T-helper 2 cell treated with Interferon-gamma antibody and Interleukin-4, amounts not matched to agents 5 μg/mL and 100 μg/mL, for 36 hours (primary cell): ENCODE measurements at regions not wholly inside any gene's neighbourhood (a gene's known extent, or its start where the extent isn't known, plus 50 kb on each side); places are given as distances from the start of the nearest gene placed in this dataset.

Source experiments
- DNase-seq: peaks from one replicate; pipeline ENCODE4 v3.0.0; 2021; ENCODE audit warnings: low spot score
- H3K27ac Mint-ChIP-seq: one replicate; pipeline ENCODE4 v1.8.0; 2021; ENCODE audit warnings: mild to moderate bottlenecking, mixed read lengths
- H3K27me3 Mint-ChIP-seq: one replicate; pipeline ENCODE4 v1.8.0; 2021; ENCODE audit warnings: low read depth, mixed read lengths
- H3K36me3 Mint-ChIP-seq: one replicate; pipeline ENCODE4 v1.8.0; 2021; ENCODE audit warnings: low read depth, mixed read lengths
- H3K4me1 Mint-ChIP-seq: one replicate; pipeline ENCODE4 v1.8.0; 2021; ENCODE audit warnings: low read depth, mixed read lengths
- H3K4me3 Mint-ChIP-seq: one replicate; pipeline ENCODE4 v1.8.0; 2022; ENCODE audit warnings: mild to moderate bottlenecking, moderate library complexity, mixed read lengths
- H3K9me3 Mint-ChIP-seq: one replicate; pipeline ENCODE4 v1.8.0; 2021; ENCODE audit warnings: mixed read lengths

DNA sequence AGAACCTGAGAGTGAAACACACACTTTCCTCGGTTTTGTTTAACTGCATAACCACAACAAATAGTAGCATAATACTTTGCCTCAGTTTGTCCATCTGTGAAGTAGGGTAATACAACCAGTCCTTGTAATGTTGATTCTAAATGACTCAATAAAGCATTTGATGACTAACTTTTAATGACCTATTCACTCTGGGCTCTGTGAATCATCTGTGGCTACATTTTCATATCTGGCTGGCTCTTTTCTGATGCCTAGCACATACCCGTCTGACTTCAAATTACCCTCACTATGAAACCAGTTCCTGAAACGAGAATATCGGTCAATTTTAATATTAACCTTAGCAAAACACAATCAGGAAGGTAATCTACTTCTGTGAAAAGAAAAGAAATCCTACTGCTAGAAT lies 151.0 kb downstream of the SH2D1A start:
- no peak for DNase-seq
- H3K4me1 Mint-ChIP-seq: peaks cover 8% of the 10 kb centered on the region
- H3K4me3 Mint-ChIP-seq: no peak overlapping the region
- H3K36me3 Mint-ChIP-seq: no peaks in the 10 kb centered on the region
- no peaks in the 10 kb centered on the region for H3K9me3 Mint-ChIP-seq
- no peak overlapping the region for H3K27ac Mint-ChIP-seq
- H3K27me3 Mint-ChIP-seq: no peaks in the 10 kb centered on the region

DNA sequence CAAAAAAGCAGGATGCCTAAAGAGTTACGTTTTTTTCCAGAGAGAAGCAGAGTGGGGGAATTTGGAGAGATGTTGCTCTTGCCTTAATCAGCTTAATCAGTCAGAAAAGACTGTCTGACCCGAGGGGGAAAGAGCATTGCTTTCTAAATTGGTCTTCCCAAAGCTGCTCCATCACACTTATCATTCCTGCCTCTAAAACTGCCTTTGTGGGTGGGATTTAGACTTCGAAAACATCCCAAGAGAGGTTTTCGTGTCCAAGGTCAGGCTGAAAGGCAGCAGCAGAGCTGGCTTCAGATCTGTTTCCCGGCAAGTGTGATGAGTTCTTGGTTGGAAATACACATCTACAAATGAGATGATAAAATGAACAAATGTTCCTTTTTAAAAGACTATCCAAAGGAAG lies 155.2 kb downstream of the SH2D1A start:
- no peak overlapping the region for H3K27ac Mint-ChIP-seq
- H3K4me1 Mint-ChIP-seq: peaks cover 8% of the 10 kb centered on the region
- H3K27me3 Mint-ChIP-seq: no peaks in the 10 kb centered on the region
- no peak overlapping the region for H3K4me3 Mint-ChIP-seq
- DNase-seq: no peak
- no peaks in the 10 kb centered on the region for H3K9me3 Mint-ChIP-seq
- no peaks in the 10 kb centered on the region for H3K36me3 Mint-ChIP-seq

DNA sequence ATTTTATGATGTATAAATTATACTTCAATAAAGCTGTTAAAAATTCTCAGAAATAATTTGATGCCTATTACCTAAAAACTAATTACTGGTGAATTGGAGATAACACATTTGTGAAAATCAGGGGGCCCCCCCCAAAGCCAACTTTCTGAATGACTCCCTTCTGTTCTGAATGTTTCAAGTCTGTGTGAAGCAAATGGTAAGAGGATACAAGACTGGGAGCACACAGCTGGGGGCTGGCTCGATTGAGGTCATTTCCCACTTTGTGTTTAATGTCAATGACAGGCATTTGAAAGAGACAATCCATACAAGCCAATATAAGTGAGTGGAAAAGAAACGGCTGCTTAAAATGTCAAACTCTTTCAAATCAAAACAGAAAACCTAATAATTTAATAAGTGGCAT lies 155.8 kb downstream of the SH2D1A start:
- Mint-ChIP-seq H3K27me3 (no peaks in the 10 kb centered on the region), H3K36me3 (no peaks in the 10 kb centered on the region), H3K27ac (no peak overlapping the region), H3K9me3 (no peaks in the 10 kb centered on the region), H3K4me3 (no peak overlapping the region), H3K4me1 (peaks cover 8% of the 10 kb centered on the region)
- DNase-seq: peak; percentile 5

DNA sequence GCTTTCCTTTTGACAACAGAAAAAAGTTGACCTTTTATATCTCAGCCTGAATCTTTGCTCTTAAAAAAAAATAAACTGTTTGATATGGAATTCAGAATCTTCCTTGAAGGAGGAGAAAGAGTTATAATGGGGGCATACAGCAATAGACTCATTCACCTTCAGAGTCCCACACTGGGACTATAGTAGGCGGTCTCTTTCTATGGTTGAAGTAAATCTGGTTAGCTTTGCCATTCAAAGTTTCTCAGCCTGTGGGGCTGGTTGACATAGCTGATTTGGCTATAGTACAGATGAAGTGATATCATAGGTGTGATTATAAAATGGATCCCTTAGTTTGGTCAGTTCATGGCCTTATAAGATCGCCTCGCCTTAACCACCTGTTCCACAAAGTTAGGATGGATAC lies 156.2 kb downstream of the SH2D1A start:
- H3K4me3 Mint-ChIP-seq: no peak overlapping the region

DNA sequence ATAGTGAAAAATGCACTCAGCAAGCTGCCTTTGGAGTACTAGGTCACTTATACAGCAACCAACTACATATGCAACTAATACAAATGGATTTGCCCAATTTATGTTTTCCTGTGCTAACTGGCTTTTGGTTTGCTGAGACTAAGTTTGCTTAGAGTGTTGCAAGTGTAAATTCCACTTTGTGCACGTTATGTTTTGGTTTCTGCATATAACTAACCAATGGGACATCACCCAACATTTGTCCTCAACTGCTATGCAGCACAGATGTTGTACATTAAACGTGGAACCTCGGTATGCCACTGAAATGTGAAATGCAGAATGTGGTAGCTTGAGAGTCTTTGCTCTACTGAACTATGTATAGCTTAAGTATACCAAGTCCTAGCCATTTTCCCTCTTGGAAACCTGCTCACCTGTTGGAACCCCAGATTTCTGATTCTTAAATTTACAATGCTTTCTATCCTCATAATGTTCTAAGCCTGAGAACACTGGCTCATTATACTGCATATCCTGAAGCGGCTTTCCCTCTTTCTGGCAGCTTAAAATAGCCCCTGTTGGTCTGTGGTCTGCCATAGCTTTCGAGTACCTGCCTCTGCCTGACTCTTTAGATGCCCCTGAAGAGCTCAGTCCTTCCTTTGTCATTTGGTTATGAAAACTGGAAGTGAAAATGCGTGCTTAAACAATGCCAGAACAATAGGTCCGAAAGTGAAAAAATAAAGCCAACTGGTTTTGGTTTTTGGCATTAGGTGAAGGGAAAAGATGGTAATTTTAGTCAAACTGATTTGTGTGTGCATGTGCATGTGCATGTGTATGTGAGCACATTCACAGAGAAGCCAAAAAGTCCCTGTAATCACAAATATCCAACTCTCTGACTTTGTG lies 158.0 kb downstream of the SH2D1A start:
- H3K4me1 Mint-ChIP-seq: peaks cover 8% of the 10 kb centered on the region
- no peak for DNase-seq
- H3K36me3 Mint-ChIP-seq: no peaks in the 10 kb centered on the region
- H3K9me3 Mint-ChIP-seq: no peaks in the 10 kb centered on the region
- H3K27ac Mint-ChIP-seq: no peak overlapping the region
- no peaks in the 10 kb centered on the region for H3K27me3 Mint-ChIP-seq
- H3K4me3 Mint-ChIP-seq: no peak overlapping the region

More for the DNA sequence above, 156.2 kb downstream of the SH2D1A start:
- Mint-ChIP-seq H3K27me3 (no peaks in the 10 kb centered on the region), H3K4me1 (peaks cover 8% of the 10 kb centered on the region), H3K36me3 (no peaks in the 10 kb centered on the region), H3K9me3 (no peaks in the 10 kb centered on the region), H3K27ac (no peak overlapping the region)
- DNase-seq: no peak

DNA sequence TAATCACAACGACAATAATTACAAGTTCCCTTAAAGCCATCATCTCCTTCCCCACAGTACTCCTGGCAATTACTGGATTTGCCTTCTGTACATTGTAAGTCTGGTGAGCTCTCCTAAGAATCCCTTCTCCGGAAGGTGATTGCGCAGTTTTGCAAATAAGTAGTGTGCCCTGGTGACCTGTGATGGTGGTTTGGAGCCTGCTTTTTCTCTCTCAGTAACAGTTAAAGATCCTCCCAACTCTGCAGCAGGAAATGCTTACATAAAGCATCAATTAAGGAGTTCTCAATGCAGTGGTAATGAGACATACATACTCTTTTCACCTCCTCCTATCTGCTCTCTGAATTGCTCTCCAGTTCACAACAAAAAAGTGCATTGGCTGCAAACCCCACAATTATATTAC lies 159.7 kb downstream of the SH2D1A start:
- no peak for DNase-seq
- Mint-ChIP-seq H3K36me3 (no peaks in the 10 kb centered on the region), H3K9me3 (no peaks in the 10 kb centered on the region), H3K4me1 (peaks cover 4% of the 10 kb centered on the region), H3K4me3 (no peak overlapping the region), H3K27me3 (no peaks in the 10 kb centered on the region), H3K27ac (no peak overlapping the region)

DNA sequence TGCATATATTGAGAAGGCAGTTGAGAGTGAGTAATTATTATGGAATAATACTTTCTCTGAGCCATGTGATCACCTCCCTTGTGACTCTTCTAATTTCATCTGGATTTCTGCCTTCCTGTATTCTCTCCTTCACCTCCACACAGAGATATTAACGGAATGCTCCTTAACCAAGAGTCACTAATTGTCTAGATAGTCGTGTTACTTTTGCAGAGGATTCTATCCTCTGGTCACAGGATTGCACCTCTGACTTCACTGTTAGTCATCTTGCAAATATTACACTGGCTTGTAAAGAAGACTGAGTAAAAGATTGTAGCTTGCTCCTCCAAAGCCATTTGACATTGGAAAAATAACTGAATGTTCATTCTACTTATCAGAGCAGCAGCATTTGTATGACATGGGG lies 160.9 kb downstream of the SH2D1A start:
- Mint-ChIP-seq H3K4me1 (no peaks in the 10 kb centered on the region), H3K27me3 (no peaks in the 10 kb centered on the region), H3K4me3 (no peak overlapping the region), H3K9me3 (no peaks in the 10 kb centered on the region), H3K36me3 (no peaks in the 10 kb centered on the region), H3K27ac (no peak overlapping the region)
- no peak for DNase-seq

DNA sequence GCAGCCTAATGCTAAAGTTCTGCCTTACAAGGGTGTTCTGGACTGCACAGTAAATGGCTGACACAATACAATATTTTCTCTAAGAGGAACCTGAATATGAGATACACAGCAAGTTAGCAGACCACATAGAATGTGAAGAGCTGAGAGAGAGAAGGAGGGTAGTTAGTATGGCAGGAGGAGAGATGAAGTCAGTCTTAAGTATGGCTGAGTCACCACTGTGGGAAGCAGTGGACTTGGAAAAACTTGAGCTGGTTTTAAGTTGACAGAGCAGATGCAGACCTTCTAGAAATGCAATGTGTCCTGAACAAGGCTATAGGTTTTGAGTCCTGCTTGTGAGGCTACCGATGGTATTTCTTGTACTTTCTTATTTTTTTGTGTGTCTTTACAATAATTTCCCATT lies 172.5 kb downstream of the SH2D1A start:
- no peak for DNase-seq
- H3K4me3 Mint-ChIP-seq: no peak overlapping the region
- H3K9me3 Mint-ChIP-seq: no peaks in the 10 kb centered on the region
- no peak overlapping the region for H3K27ac Mint-ChIP-seq
- H3K36me3 Mint-ChIP-seq: no peaks in the 10 kb centered on the region
- H3K4me1 Mint-ChIP-seq: no peaks in the 10 kb centered on the region
- no peaks in the 10 kb centered on the region for H3K27me3 Mint-ChIP-seq

DNA sequence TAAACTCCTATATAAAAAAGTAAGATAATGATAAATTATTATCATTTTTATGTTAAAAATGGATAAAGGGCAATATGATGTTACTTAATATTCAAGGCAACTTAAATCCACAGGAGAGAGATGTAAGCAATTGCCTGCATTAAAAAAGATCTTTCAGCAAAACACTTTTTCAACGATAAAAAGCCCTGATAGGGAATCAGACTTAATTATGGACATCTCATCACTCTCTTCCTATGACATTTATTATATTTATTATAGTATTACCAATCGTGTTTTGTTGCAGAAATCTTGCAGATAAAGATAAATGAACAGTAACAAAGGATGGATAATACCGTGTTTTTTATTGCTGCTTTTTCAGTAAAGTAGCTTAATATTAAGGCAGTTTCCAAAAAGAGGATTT lies 178.5 kb downstream of the SH2D1A start:
- Mint-ChIP-seq H3K36me3 (no peaks in the 10 kb centered on the region), H3K27me3 (no peaks in the 10 kb centered on the region), H3K4me3 (no peak overlapping the region), H3K27ac (no peak overlapping the region), H3K4me1 (no peaks in the 10 kb centered on the region), H3K9me3 (no peaks in the 10 kb centered on the region)
- DNase-seq: no peak

DNA sequence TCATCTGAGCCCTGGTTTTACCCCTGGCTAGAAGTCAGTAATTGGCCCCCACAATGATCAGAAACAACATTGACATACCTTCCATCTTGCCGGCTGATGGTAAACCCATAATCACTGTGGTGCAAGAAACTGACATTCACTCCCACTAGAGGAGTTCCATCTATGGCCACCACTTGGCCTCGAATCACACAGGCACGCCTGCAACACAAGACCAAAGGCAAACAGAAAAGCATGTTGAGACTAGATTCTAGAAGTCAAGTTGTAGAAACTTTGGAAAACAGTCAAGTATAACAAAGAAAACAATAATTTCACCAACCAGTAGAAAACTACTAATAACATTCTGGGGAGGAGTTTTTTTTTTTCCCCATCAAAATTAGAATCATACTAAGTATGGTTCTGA lies 183.4 kb downstream of the SH2D1A start:
- no peaks in the 10 kb centered on the region for H3K9me3 Mint-ChIP-seq
- DNase-seq: no peak
- no peak overlapping the region for H3K4me3 Mint-ChIP-seq
- peaks cover 3% of the 10 kb centered on the region for H3K27me3 Mint-ChIP-seq
- H3K27ac Mint-ChIP-seq: no peak overlapping the region
- no peaks in the 10 kb centered on the region for H3K36me3 Mint-ChIP-seq
- no peaks in the 10 kb centered on the region for H3K4me1 Mint-ChIP-seq

DNA sequence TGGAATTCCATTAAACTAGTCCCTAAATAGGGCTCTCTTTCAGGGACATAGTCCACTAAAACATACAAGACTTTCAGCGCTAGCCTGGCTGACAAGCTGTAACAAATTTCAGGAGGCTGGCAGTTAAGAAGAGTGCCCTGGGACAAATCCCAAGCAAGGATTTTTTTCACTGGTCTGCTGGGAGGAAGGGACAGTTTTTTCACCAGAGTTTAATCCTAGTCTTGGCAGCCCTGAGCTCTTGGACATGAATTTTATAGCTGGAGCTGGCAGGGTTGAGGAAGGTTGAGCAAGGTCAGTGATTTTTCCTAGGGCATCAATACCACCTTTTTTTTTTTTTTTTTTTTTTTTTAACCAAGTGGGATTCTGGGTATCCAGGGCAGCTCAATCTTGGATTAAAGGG lies 184.4 kb downstream of the SH2D1A start:
- no peak for DNase-seq
- Mint-ChIP-seq H3K4me3 (no peak overlapping the region), H3K9me3 (no peaks in the 10 kb centered on the region), H3K36me3 (no peaks in the 10 kb centered on the region), H3K27ac (no peak overlapping the region), H3K4me1 (no peaks in the 10 kb centered on the region), H3K27me3 (peaks cover 3% of the 10 kb centered on the region)

DNA sequence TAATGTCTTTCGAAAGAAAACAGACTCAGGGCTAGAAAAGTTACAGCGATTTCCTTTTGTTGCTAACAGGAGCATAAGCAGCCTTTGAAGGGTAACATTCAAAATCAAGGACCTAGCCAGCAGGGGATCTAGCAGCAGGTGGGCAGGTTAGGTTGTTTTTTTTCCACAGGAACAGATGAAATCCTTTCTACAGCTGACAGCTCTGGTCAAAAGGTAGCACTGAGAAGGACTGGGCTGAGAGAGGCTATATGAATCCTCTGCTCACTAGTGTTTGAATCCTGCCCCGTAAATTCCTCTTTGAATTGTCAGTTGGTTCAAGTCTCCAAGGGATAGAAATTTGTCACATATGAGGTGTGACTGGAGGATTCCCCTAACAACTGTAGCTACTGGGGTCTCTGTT lies 188.2 kb downstream of the SH2D1A start:
- no peak overlapping the region for H3K4me3 Mint-ChIP-seq

DNA sequence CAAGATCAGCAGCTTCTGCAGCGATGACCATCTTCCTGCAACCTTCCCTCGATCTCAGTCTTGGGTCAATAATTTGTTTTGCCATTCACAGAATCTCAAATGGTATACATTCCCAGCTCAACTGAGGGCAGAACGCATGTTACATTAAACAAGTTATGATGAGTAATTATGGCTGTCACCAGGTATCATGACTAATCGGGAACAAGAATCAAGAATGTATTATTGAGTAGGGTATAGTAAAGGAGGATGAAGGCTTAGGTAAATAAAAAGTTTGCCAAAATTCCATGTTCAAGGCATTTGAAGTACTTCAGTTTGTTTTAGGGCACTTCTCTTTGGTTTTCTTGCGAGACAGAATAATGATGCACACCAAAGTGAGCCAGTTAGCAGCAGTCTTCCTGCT lies 194.1 kb downstream of the SH2D1A start:
- no peak for DNase-seq
- Mint-ChIP-seq H3K27ac (no peak overlapping the region), H3K4me3 (no peak overlapping the region), H3K27me3 (no peaks in the 10 kb centered on the region), H3K36me3 (no peaks in the 10 kb centered on the region), H3K9me3 (no peaks in the 10 kb centered on the region), H3K4me1 (no peaks in the 10 kb centered on the region)

More for the DNA sequence above, 188.2 kb downstream of the SH2D1A start:
- no peak overlapping the region for H3K27ac Mint-ChIP-seq
- no peaks in the 10 kb centered on the region for H3K36me3 Mint-ChIP-seq
- H3K9me3 Mint-ChIP-seq: no peaks in the 10 kb centered on the region
- DNase-seq: no peak
- H3K4me1 Mint-ChIP-seq: no peaks in the 10 kb centered on the region
- peaks cover 3% of the 10 kb centered on the region for H3K27me3 Mint-ChIP-seq

DNA sequence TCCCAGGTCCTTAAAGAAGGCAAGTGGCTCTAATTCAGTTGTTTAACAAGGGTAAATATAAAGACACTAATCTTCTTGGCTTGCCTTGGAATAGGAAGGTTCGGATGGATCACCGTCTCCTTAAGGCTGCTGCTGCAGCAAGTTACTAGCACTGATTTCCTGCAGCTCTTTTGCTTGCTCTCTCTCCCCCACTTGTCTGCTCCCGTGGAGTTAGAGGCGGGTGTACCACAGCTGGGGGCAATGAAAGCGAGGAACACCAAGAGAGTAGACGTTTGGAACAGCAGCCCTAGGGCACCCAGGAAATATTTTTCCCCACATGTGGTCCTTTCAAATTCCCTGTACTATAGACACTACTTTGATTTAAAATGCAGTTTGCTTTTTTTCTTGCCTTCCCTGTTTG lies 202.2 kb downstream of the SH2D1A start:
- Mint-ChIP-seq H3K9me3 (no peaks in the 10 kb centered on the region), H3K36me3 (no peaks in the 10 kb centered on the region), H3K27ac (no peak overlapping the region), H3K27me3 (no peaks in the 10 kb centered on the region), H3K4me3 (no peak overlapping the region), H3K4me1 (no peaks in the 10 kb centered on the region)
- DNase-seq: no peak

DNA sequence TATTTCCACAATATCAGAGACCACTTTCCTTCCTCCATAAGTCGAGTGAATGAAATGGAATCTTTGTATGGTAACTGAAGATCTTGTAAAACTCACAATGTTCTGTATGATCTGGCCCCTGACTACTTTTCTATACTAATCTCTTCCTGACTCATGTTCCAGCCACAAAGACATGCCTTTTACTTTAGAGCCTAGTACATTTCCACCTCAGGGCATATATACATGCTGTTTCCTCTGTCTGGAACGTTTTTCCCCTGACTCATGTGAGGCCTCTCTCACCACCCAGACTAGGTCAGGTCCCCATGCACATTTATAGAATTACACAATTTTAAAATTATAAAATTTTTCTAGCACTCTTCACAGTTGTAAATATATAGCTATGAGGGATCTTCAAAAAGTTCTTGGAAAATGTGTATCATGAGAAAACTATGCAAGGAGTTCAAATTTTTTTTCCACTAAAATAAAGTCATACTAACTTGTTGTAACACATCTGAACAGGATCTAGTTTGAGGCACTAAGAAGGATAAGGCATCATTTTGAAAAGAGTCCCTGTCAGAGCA lies 208.8 kb downstream of the SH2D1A start:
- no peaks in the 10 kb centered on the region for H3K9me3 Mint-ChIP-seq
- H3K27me3 Mint-ChIP-seq: no peaks in the 10 kb centered on the region
- no peak overlapping the region for H3K4me3 Mint-ChIP-seq
- no peaks in the 10 kb centered on the region for H3K4me1 Mint-ChIP-seq
- H3K27ac Mint-ChIP-seq: no peak overlapping the region
- no peaks in the 10 kb centered on the region for H3K36me3 Mint-ChIP-seq
- no peak for DNase-seq
